K562 (cell line): ENCODE measurements at regions not wholly inside any gene's neighbourhood (a gene's known extent, or its start where the extent isn't known, plus 50 kb on each side); places are given as distances from the start of the nearest gene placed in this dataset.

Experiments used
- ATAC-seq: fragments of 200-7000 bp; cut with Tn5 transposase; 3 replicates; pipeline ENCODE4 v1.9.1; 2020; ENCODE audit warnings: moderate library complexity
- BruUV-seq: library from RNA; stranded (reverse); fragments of 400-500 nt; replicated peaks from 2 replicates; lab custom pipeline; 2021; lab: Mats Ljungman, UMichigan
- CTCF ChIA-PET: fragments of 300-600 bp; formaldehyde crosslinking; extraction: SDS; loops from one replicate; lab custom pipeline; 2021; ENCODE audit warnings: low intra/inter-chr PET ratio; lab: Yijun Ruan, JAX
- POLR2A ChIA-PET: fragments of 300-600, 350-650 bp; sonication (Branson Sonifier 250); formaldehyde crosslinking; extraction: SDS; loops from one replicate; lab custom pipeline; 2021; ENCODE audit warnings: antibody characterized with exemption, inconsistent platforms; lab: Yijun Ruan, JAX
- DNase-seq, 4 experiments: peaks; one replicate each; pipeline versions ENCODE4 v3.0.0 to v3.0.0-alpha.2; 2011 to 2018; ENCODE audit warnings: low spot score in 3 of 4, mixed read lengths in 3 of 4; ENCODE audit errors: extremely low read depth in 1 of 4
- FAIRE-seq: peaks from 2 replicates; lab custom pipeline; 2011; peaks lifted over from hg19 to GRCh38; lab: Jason Lieb, UNC
- H2AFZ ChIP-seq: 2 replicates; pipeline ENCODE4 v1.6.0; 2011; ENCODE audit warnings: low read depth, low read length, control low read depth, inconsistent platforms
- H3K27ac ChIP-seq: fragments of 200-600 bp; 3 replicates; pipeline ENCODE4 v1.8.0; 2011; ENCODE audit warnings: low read depth, mild to moderate bottlenecking, control low read depth, inconsistent platforms, low read length, moderate library complexity, mixed read lengths; ENCODE audit errors: extremely low read depth
- H3K27me3 ChIP-seq, 2 experiments: fragments of 300-600 bp in 1 of 2; 2 replicates in 1 of 2; 3 replicates in 1 of 2; pipeline versions ENCODE4 v1.6.0 to v1.8.0; 2011; ENCODE audit warnings: inconsistent platforms in 2 of 2, low read length in 2 of 2, mild to moderate bottlenecking in 1 of 2, mixed read lengths in 1 of 2, moderate library complexity in 1 of 2; ENCODE audit not compliant: control insufficient read depth in 2 of 2, insufficient read depth in 2 of 2
- H3K36me3 ChIP-seq: fragments of 300-600 bp; 3 replicates; pipeline ENCODE4 v1.8.0; 2011; ENCODE audit warnings: mild to moderate bottlenecking, low read length, inconsistent platforms; ENCODE audit not compliant: control insufficient read depth, insufficient read depth
- H3K4me1 ChIP-seq, 2 experiments: fragments of 200-600 bp in 1 of 2; replicated peaks in 1 of 2; 2 replicates in 1 of 2; 3 replicates in 1 of 2; pipeline versions ENCODE4 v1.5.1 to v1.8.0; 2011; ENCODE audit warnings: inconsistent platforms in 2 of 2, low read length in 2 of 2, mild to moderate bottlenecking in 1 of 2, mixed read lengths in 1 of 2, moderate library complexity in 1 of 2; ENCODE audit not compliant: control insufficient read depth in 2 of 2, insufficient read depth in 2 of 2
- H3K4me2 ChIP-seq: 2 replicates; pipeline ENCODE4 v1.6.1; 2011; ENCODE audit warnings: low read length, control low read depth, inconsistent platforms, mixed read lengths; ENCODE audit not compliant: insufficient read depth
- H3K4me3 ChIP-seq: fragments of 200-600 bp; sonication (generic), shearing (Covaris generic); 2 replicates; pipeline ENCODE4 v1.5.1; 2016; ENCODE audit warnings: control low read depth, inconsistent platforms
- H3K79me2 ChIP-seq: fragments of 200-600 bp; 3 replicates; pipeline ENCODE4 v1.8.0; 2011; ENCODE audit warnings: low read length, inconsistent platforms; ENCODE audit not compliant: control insufficient read depth, insufficient read depth
- H3K9ac ChIP-seq, 2 experiments: 2 replicates each; pipeline versions ENCODE4 v1.6.0 to v1.6.1; 2011; ENCODE audit warnings: low read depth in 2 of 2, low read length in 2 of 2, control low read depth in 1 of 2, inconsistent platforms in 1 of 2, mild to moderate bottlenecking in 1 of 2, mixed read lengths in 1 of 2; ENCODE audit not compliant: insufficient read depth in 1 of 2
- H3K9me1 ChIP-seq: one replicate; pipeline ENCODE4 v1.6.0; 2011; ENCODE audit warnings: inconsistent platforms, mild to moderate bottlenecking, low read length, moderate library complexity; ENCODE audit not compliant: control insufficient read depth, insufficient read depth
- H3K9me3 ChIP-seq: replicated peaks from 2 replicates; pipeline ENCODE4 v1.5.1; 2011; ENCODE audit warnings: low read depth, low read length, inconsistent platforms; ENCODE audit not compliant: control insufficient read depth, insufficient read depth
- H4K20me1 ChIP-seq: replicated peaks from 2 replicates; pipeline ENCODE4 v1.6.1; 2011; ENCODE audit warnings: low read length, inconsistent platforms, mixed read lengths; ENCODE audit not compliant: control insufficient read depth, insufficient read depth
- IRF1 ChIP-seq: sonication (generic); formaldehyde crosslinking; IDR thresholded peaks from 2 replicates; pipeline ENCODE4 v1.8.0; 2022; ENCODE audit warnings: missing genetic modification reagents, mild to moderate bottlenecking, borderline replicate concordance
- L3MBTL2 ChIP-seq: fragments of 450-650 bp; IDR thresholded peaks from 2 replicates; pipeline ENCODE4 v1.6.1; 2016; ENCODE audit warnings: mild to moderate bottlenecking, moderate library complexity
- MAFK ChIP-seq: IDR thresholded peaks from 2 replicates; pipeline ENCODE4 v1.6.1; 2011; ENCODE audit warnings: low read length, improper control_type of control experiment
- PML ChIP-seq: IDR thresholded peaks from 2 replicates; pipeline ENCODE4 v1.6.1; 2012; ENCODE audit warnings: low read length, inconsistent platforms
- STAT5B ChIP-seq: fragments of 250-450 bp; sonication (Bioruptor Pico); IDR thresholded peaks from 2 replicates; pipeline ENCODE4 v1.8.0; 2021; ENCODE audit warnings: mild to moderate bottlenecking, inconsistent platforms
- ZBTB34 ChIP-seq: fragments of 250-450 bp; sonication (Bioruptor Pico); IDR thresholded peaks from 2 replicates; pipeline ENCODE4 v1.8.0; 2021; ENCODE audit warnings: mild to moderate bottlenecking, moderate library complexity
- ZNF280A ChIP-seq: fragments of 450-650 bp; IDR thresholded peaks from 2 replicates; pipeline ENCODE4 v1.6.1; 2018; ENCODE audit warnings: mild to moderate bottlenecking, low read depth; ENCODE audit not compliant: partially characterized antibody
- WGBS: fragments of 100-300 bp; shearing (Covaris generic); methylation state at CpG from one replicate; pipeline ENCODE4 v1.1.6; 2016; ENCODE audit warnings: low coverage, mixed read lengths; ENCODE audit not compliant: insufficient coverage; ENCODE audit errors: missing lambda C conversion rate; 5-methylcytosine and 5-hydroxymethylcytosine counted together
- in situ Hi-C: fragments of 300-500 bp; cut with MboI; formaldehyde crosslinking; loops from 4 replicates; pipeline ENCODE4 v1.15.0; 2018; ENCODE audit warnings: inconsistent platforms, mixed read lengths
- intact Hi-C: fragments of 100-400 bp; cut with micrococcal nuclease; formaldehyde crosslinking; loops from 2 replicates; pipeline ENCODE4 v1.14.2; 2022

- Histone ChIP-seq H3K79me2 (no peaks in the 10 kb centered on the region), H3K9me3 (no peaks in the 10 kb centered on the region), H3K4me1 (no peaks in the 10 kb centered on the region), H3K9ac (no peak overlapping the region), H3K4me3 (no peak overlapping the region), H4K20me1 (no peaks in the 10 kb centered on the region), H2AFZ (no peak overlapping the region), H3K27ac (no peak overlapping the region), H3K4me2 (no peak overlapping the region), H3K36me3 (no peaks in the 10 kb centered on the region), H3K9me1 (no peaks in the 10 kb centered on the region), H3K27me3 (no peaks in the 10 kb centered on the region)
- no peak for ATAC-seq
- in situ Hi-C loops (no loop called here), intact Hi-C loops (no loop called here)
- CTCF ChIA-PET = no interaction called here
- TF ChIP-seq L3MBTL2 = no peak
- no peak for TF ChIP-seq PML
- no peak for TF ChIP-seq ZBTB34 (CRISPR knock-in tag)
- no peak for TF ChIP-seq ZNF280A
- no peak for TF ChIP-seq IRF1 (CRISPR knock-in tag)
- no peak for TF ChIP-seq STAT5B (CRISPR knock-in tag)
- TF ChIP-seq MAFK = no peak
- POLR2A ChIA-PET = interaction anchor here (1.6 kb wide), 1 partner anchor 47 kb away, joined by 3 read pairs; no protein-coding TSS in a partner anchor
- WGBS = 0% methylated on average over 3 of the region's 3 CpGs
- no peak for FAIRE-seq
- no peak for DNase-seq
- BruUV-seq = no TSS peak
Observed at GRCh38 chr14:37678916-37679315, 83.5 kb downstream of the TTC6 start.
